ENCODE measurements at regions not wholly inside any gene's neighbourhood (a gene's known extent, or its start where the extent isn't known, plus 50 kb on each side); places are given as distances from the start of the nearest gene placed in this dataset.

DNA sequence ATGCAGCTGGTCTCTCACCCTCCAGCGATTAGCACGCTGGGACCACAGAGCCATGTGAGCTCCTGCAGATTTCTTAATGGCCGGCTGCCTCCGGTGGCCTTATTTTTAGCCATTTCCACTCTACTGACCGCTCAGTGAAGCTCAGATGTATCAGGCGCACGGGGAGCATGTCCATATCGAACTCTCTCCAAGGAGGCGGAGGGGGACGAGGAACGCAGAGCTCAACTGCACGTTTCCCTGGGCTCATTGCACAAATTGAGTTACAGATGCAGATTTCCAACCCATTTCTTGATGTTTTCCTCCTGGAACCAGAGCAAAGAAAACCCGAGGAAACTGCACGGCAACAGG is 207.1 kb downstream of the CTTN start:
- Histone ChIP-seq H3K9me3 (ENCODE audit: low read depth, low read length) (no peaks in the 10 kb centered on the region), H3K4me1 (ENCODE audit: insufficient read depth, low read length) (peaks cover 8% of the 10 kb centered on the region), H4K20me1 (ENCODE audit: insufficient read depth, low read length) (peaks cover 7% of the 10 kb centered on the region), H3K27ac (ENCODE audit: low read depth, low read length) (no peak overlapping the region), H3K4me2 (ENCODE audit: insufficient read depth, low read length) (no peak overlapping the region), H2AFZ (ENCODE audit: low read length) (no peak overlapping the region), H3K79me2 (ENCODE audit: insufficient read depth, low read length) (no peaks in the 10 kb centered on the region), H3K27me3 (ENCODE audit: insufficient read depth, low read length) (peaks cover 26% of the 10 kb centered on the region), H3K36me3 (ENCODE audit: insufficient read depth, low read length) (no peaks in the 10 kb centered on the region), H3K4me3 (ENCODE audit: insufficient read depth, low read length) (no peak overlapping the region)
- TF ChIP-seq, protein P1, sequence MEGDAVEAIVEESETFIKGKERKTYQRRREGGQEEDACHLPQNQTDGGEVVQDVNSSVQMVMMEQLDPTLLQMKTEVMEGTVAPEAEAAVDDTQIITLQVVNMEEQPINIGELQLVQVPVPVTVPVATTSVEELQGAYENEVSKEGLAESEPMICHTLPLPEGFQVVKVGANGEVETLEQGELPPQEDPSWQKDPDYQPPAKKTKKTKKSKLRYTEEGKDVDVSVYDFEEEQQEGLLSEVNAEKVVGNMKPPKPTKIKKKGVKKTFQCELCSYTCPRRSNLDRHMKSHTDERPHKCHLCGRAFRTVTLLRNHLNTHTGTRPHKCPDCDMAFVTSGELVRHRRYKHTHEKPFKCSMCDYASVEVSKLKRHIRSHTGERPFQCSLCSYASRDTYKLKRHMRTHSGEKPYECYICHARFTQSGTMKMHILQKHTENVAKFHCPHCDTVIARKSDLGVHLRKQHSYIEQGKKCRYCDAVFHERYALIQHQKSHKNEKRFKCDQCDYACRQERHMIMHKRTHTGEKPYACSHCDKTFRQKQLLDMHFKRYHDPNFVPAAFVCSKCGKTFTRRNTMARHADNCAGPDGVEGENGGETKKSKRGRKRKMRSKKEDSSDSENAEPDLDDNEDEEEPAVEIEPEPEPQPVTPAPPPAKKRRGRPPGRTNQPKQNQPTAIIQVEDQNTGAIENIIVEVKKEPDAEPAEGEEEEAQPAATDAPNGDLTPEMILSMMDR (IDR thresholded peaks at IDR 0.05; ENCODE audit: extremely low read depth, low read depth, low read length) = no peak
- no peak for DNase-seq (ENCODE audit: insufficient read length, low spot score, missing footprints)

DNA sequence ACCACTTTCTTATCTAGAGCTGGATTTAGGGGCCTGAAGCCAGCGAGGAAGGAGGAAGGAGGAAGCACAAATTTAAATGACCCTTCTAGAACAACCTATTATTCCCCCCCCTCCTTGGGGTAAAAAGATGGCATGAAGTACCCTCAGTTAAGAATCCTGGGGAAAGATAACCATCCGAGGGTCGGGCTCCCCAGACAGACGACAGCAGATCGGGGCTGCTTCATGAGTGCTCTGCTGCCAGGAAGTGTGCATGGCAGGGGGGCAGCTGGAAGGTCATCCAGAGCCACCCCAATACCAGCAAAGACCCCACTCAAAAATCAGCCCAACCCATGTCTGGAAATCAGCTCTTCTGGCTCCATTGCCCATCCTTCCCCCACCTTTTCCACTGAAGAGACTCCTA is 207.5 kb downstream of the CTTN start:
- Histone ChIP-seq H3K4me3 (ENCODE audit: insufficient read depth, low read length) (no peak overlapping the region), H3K9me3 (ENCODE audit: low read depth, low read length) (no peaks in the 10 kb centered on the region), H2AFZ (ENCODE audit: low read length) (no peak overlapping the region), H3K36me3 (ENCODE audit: insufficient read depth, low read length) (no peaks in the 10 kb centered on the region), H3K27ac (ENCODE audit: low read depth, low read length) (no peak overlapping the region), H4K20me1 (ENCODE audit: insufficient read depth, low read length) (peaks cover 7% of the 10 kb centered on the region), H3K4me2 (ENCODE audit: insufficient read depth, low read length) (no peak overlapping the region), H3K27me3 (ENCODE audit: insufficient read depth, low read length) (peaks cover 30% of the 10 kb centered on the region), H3K4me1 (ENCODE audit: insufficient read depth, low read length) (peaks cover 8% of the 10 kb centered on the region), H3K79me2 (ENCODE audit: insufficient read depth, low read length) (no peaks in the 10 kb centered on the region)
- TF ChIP-seq, protein P1 (IDR thresholded peaks at IDR 0.05; ENCODE audit: extremely low read depth, low read depth, low read length) = no peak
- peak; percentile 60 for DNase-seq (ENCODE audit: insufficient read length, low spot score, missing footprints)

DNA sequence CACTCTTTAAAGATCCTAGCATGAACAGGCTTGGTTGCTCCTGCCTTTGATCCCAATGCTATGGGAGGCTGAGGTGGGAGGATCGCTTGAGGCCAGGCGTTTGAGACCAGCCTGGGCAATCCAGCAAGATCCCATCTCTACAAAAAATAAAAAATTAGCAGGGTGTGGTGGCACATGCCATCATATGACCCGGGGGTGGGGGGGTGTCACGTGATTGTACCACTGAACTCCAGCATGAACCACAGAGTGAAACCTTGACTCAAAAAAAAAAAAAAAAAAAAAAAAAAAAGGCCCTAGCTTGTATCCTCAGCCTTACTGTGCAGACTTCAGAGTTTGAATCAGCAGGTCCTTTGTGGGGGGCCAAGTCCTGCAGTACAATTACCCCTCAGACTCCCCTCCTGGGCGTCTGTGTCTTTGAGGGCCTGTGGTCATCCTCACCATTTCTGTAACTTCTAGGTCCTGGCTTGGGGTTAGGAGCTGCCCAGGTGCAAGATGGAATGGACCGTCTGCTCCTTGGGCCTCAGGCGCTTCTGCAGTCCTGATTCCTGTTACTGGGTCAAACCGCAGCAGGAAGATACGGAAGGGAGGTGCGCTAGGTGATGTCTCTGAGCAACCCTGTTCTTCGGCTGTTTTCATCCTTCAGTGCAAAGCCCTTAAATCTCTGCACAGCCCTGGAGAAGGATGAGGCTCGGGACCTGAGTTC is 208.1 kb downstream of the CTTN start:
- Histone ChIP-seq H3K9me3 (ENCODE audit: low read depth, low read length) (no peaks in the 10 kb centered on the region), H3K4me1 (ENCODE audit: insufficient read depth, low read length) (peaks cover 8% of the 10 kb centered on the region), H3K4me2 (ENCODE audit: insufficient read depth, low read length) (no peak overlapping the region)

DNA sequence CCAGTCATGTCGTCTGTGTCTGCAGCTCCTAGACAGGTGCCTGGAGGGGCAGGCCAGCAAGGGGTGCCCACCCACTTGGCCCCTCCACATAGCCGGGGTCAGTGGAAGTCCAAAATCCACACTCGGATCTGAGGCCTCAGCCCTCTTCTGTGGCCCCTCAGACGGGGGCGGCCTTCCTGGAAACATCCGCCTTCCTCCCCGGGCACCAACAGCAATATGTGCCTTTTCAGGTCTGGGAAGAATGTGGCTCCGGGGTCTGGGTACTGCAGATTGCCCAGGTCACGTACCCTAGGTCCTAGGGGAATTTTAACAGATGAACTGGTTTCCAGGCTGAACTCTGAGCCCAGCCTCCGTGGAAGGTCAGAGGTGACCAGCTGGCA is 208.6 kb downstream of the CTTN start:
- H3K4me2 ChIP-seq (ENCODE audit: insufficient read depth, low read length) = no peak overlapping the region
- no peaks in the 10 kb centered on the region for H3K9me3 ChIP-seq (ENCODE audit: low read depth, low read length)
- H2AFZ ChIP-seq (ENCODE audit: low read length) = no peak overlapping the region
- H4K20me1 ChIP-seq (ENCODE audit: insufficient read depth, low read length) = peaks cover 7% of the 10 kb centered on the region
- H3K27ac ChIP-seq (ENCODE audit: low read depth, low read length) = no peak overlapping the region
- no peak for DNase-seq (ENCODE audit: insufficient read length, low spot score, missing footprints)
- TF ChIP-seq, protein P1 (IDR thresholded peaks at IDR 0.05; ENCODE audit: extremely low read depth, low read depth, low read length) = no peak
- H3K4me3 ChIP-seq (ENCODE audit: insufficient read depth, low read length) = no peak overlapping the region
- H3K27me3 ChIP-seq (ENCODE audit: insufficient read depth, low read length) = peaks cover 39% of the 10 kb centered on the region
- H3K79me2 ChIP-seq (ENCODE audit: insufficient read depth, low read length) = no peaks in the 10 kb centered on the region
- no peaks in the 10 kb centered on the region for H3K36me3 ChIP-seq (ENCODE audit: insufficient read depth, low read length)
- H3K4me1 ChIP-seq (ENCODE audit: insufficient read depth, low read length) = peaks cover 8% of the 10 kb centered on the region

More for the DNA sequence above, 208.1 kb downstream of the CTTN start:
- Histone ChIP-seq H3K36me3 (ENCODE audit: insufficient read depth, low read length) (no peaks in the 10 kb centered on the region), H3K79me2 (ENCODE audit: insufficient read depth, low read length) (no peaks in the 10 kb centered on the region), H3K27me3 (ENCODE audit: insufficient read depth, low read length) (peaks cover 36% of the 10 kb centered on the region), H4K20me1 (ENCODE audit: insufficient read depth, low read length) (peaks cover 7% of the 10 kb centered on the region), H2AFZ (ENCODE audit: low read length) (no peak overlapping the region), H3K4me3 (ENCODE audit: insufficient read depth, low read length) (no peak overlapping the region), H3K27ac (ENCODE audit: low read depth, low read length) (no peak overlapping the region)
- TF ChIP-seq, protein P1 (IDR thresholded peaks at IDR 0.05; ENCODE audit: extremely low read depth, low read depth, low read length) = no peak
- peak; percentile 55 for DNase-seq (ENCODE audit: insufficient read length, low spot score, missing footprints)

Measured in osteoblast (primary cell).